ENCODE measurements at regions not wholly inside any gene's neighbourhood (a gene's known extent, or its start where the extent isn't known, plus 50 kb on each side); places are given as distances from the start of the nearest gene placed in this dataset.

DNA sequence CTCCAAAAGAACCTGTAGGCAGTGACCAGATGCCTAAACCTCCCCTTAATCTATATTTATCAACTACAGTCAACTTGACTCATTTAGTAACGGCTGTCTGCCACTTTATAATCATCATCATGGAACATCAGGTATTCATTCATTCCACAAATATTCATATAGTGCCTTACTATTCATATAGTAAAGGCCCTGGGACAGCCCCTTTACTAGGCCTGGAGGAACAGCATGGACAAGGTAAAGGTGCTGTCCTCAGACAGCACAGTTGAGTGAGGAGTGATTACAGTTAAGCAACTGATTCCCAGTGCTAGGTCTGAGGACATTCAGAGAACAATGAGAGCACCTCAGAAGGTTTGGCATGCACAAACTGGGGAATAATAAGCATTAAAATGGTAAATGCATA lies 346.5 kb upstream of the RORA start:
- WGBS, 2 donors (ENCODE audit: low coverage in 1 of 2) = 71 to 80% methylated on average over 1 of the region's 1 CpG
- H3K27ac ChIP-seq = no peak overlapping the region
- in situ Hi-C loops (cut with MboI; ENCODE audit: low pct_ligation_motif_present in 1 of 4, low pct_unique_long_range_greater_than_20kb in 1 of 4, low sequenced_read_pairs in 3 of 4) = no loop called here

GRCh38 chr15:61571026-61571425 lies 341.9 kb upstream of the RORA start:
- no peak for TF ChIP-seq CTCF (IDR thresholded peaks at IDR 0.05)
- TF ChIP-seq POLR2A (IDR thresholded peaks at IDR 0.05) = no peak
- TF ChIP-seq POLR2AphosphoS5 (IDR thresholded peaks at IDR 0.05) = no peak
- no peak for TF ChIP-seq EP300 (IDR thresholded peaks at IDR 0.05; ENCODE audit: low read depth)
- no peaks in the 10 kb centered on the region for H3K36me3 ChIP-seq
- H3K27ac ChIP-seq = no peak overlapping the region
- H3K4me1 ChIP-seq = no peaks in the 10 kb centered on the region
- DNase-seq = no peak
- 90% methylated on average over 1 of the region's 1 CpG; no CpG with 5 or more reads in 1 of the 2 donors for WGBS, 2 donors (ENCODE audit: low coverage in 1 of 2)
- intact Hi-C loops (cut with DNase I; ENCODE audit: low total_unique reads) (no loop called here), in situ Hi-C loops (cut with MboI; ENCODE audit: low pct_ligation_motif_present in 1 of 4, low pct_unique_long_range_greater_than_20kb in 1 of 4, low sequenced_read_pairs in 3 of 4) (no loop called here)
- H3K27me3 ChIP-seq = no peaks in the 10 kb centered on the region
- no peak overlapping the region for H3K4me3 ChIP-seq
- no peaks in the 10 kb centered on the region for H3K9me3 ChIP-seq

More for the DNA sequence above, 346.5 kb upstream of the RORA start:
- TF ChIP-seq POLR2A (IDR thresholded peaks at IDR 0.05) (no peak), CTCF (IDR thresholded peaks at IDR 0.05) (no peak)
- Histone ChIP-seq H3K36me3 (no peaks in the 10 kb centered on the region), H3K27me3 (no peaks in the 10 kb centered on the region), H3K4me3 (no peak overlapping the region), H3K4me1 (no peaks in the 10 kb centered on the region), H3K9me3 (no peaks in the 10 kb centered on the region)
- intact Hi-C loops (cut with DNase I; ENCODE audit: low total_unique reads) = no loop called here
- no peak for DNase-seq

DNA sequence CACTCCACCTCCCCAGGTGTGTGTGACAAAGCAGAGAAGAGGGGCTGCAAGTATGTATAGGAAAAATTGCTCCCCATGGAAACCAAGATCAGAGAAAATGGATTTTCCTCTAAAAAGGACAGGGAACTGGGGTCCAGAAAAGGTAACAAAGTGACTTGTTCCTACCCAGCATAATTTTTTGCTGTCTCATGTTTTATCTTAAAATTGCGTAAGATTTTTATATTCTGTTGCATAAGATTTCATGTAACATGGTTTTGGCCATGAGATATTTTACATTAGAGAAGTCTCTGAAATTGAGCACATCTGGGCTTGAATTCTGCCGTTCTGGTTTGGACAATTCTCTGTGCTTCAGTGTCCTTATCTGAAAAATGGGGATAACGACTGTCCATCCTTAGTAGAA lies 335.7 kb upstream of the RORA start:
- in situ Hi-C loops (cut with MboI; ENCODE audit: low pct_ligation_motif_present in 1 of 4, low pct_unique_long_range_greater_than_20kb in 1 of 4, low sequenced_read_pairs in 3 of 4) = no loop called here
- no peaks in the 10 kb centered on the region for H3K36me3 ChIP-seq
- H3K27me3 ChIP-seq = no peaks in the 10 kb centered on the region
- H3K4me1 ChIP-seq = no peaks in the 10 kb centered on the region
- no peaks in the 10 kb centered on the region for H3K9me3 ChIP-seq
- no peak for DNase-seq
- 74 to 83% methylated on average over 3 of the region's 3 CpGs for WGBS, 2 donors (ENCODE audit: low coverage in 1 of 2)
- H3K4me3 ChIP-seq = no peak overlapping the region
- TF ChIP-seq POLR2AphosphoS5 (IDR thresholded peaks at IDR 0.05) (no peak), POLR2A (IDR thresholded peaks at IDR 0.05) (no peak), CTCF (IDR thresholded peaks at IDR 0.05) (no peak), EP300 (IDR thresholded peaks at IDR 0.05; ENCODE audit: low read depth) (no peak)
- intact Hi-C loops (cut with DNase I; ENCODE audit: low total_unique reads) = no loop called here
- H3K27ac ChIP-seq = no peak overlapping the region

DNA sequence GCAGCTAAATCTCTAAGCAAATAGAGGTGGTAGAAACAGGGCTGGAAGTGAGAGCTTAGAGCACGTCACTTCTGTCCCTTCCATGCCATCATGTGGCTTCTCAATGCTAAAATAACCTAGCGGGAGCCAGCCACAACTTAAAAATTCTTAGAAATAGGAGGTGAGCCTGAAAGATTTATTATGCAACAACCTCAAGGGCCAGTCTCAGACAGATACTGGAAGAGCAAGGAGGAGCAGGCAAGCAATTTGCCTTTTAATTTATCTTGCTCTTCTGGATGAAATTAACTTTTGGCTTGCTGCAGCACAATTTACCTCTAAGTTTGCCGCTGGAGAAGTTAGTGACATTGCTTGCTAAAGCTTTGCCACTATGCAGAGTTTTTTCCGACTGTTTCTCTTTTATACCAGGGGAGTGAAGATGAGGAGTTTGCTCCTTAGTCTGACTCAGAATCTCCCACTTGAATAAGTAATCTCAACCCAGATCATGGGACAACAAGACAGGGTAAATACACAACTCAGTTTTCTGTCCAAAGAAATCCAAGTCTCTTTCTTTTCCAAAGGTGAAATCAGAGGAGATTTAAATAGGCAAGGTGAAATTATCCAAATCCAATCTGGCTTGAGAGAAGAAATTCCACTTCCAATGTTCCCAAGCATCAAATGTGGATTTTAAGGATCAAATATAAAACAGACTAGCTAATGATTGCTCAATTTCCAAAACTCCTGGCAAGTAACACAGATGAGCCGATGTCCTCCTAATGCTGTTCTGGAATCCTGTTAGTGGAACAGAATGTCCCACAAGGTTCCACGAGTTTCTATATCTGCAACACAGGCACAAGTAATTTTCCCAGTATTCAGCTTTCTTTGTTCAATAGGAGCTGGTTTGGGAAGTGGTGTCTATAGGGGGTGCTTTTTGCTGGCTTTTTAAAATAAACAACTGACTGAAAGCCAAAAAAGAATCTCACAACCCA lies 329.4 kb upstream of the RORA start:
- Histone ChIP-seq H3K4me3 (no peak overlapping the region), H3K9me3 (no peaks in the 10 kb centered on the region), H3K27me3 (no peaks in the 10 kb centered on the region), H3K36me3 (no peaks in the 10 kb centered on the region), H3K27ac (peak overlapping the region; percentile 34 to 57 (median 46)), H3K4me1 (no peaks in the 10 kb centered on the region)
- DNase-seq = no peak
- in situ Hi-C loops (cut with MboI; ENCODE audit: low pct_ligation_motif_present in 1 of 4, low pct_unique_long_range_greater_than_20kb in 1 of 4, low sequenced_read_pairs in 3 of 4) = no loop called here
- TF ChIP-seq POLR2A (IDR thresholded peaks at IDR 0.05) = no peak
- no peak for TF ChIP-seq EP300 (IDR thresholded peaks at IDR 0.05; ENCODE audit: low read depth)
- TF ChIP-seq POLR2AphosphoS5 (IDR thresholded peaks at IDR 0.05) = peak in 2 of 3 donors; percentile 53 to 65
- no peak for TF ChIP-seq CTCF (IDR thresholded peaks at IDR 0.05)
- 52 to 59% methylated on average over 5 to 6 of the region's 6 CpGs for WGBS, 2 donors (ENCODE audit: low coverage in 1 of 2)
- intact Hi-C loops (cut with DNase I; ENCODE audit: low total_unique reads) = no loop called here
